Immature natural killer cell (primary cell): ENCODE measurements at regions not wholly inside any gene's neighbourhood (a gene's known extent, or its start where the extent isn't known, plus 50 kb on each side); places are given as distances from the start of the nearest gene placed in this dataset.

Experiments used
- DNase-seq, 3 donors: peaks; one replicate each; pipeline ENCODE4 v3.0.0; 2022; ENCODE audit warnings: mixed read lengths in 1 of 3
- H3K27ac Mint-ChIP-seq, 6 donors: one replicate each; pipeline ENCODE4 v1.8.0; 2020; ENCODE audit warnings: mixed read lengths in 6 of 6, mild to moderate bottlenecking in 5 of 6, inconsistent platforms in 4 of 6, moderate library complexity in 3 of 6
- H3K27me3 Mint-ChIP-seq, 3 donors: one replicate each; pipeline ENCODE4 v1.8.0; 2020 to 2021; ENCODE audit warnings: low read depth in 3 of 3, mild to moderate bottlenecking in 3 of 3, mixed read lengths in 3 of 3, moderate library complexity in 3 of 3, inconsistent platforms in 1 of 3
- H3K36me3 Mint-ChIP-seq, 3 donors: one replicate each; pipeline ENCODE4 v1.8.0; 2020; ENCODE audit warnings: mixed read lengths in 3 of 3, inconsistent platforms in 2 of 3, mild to moderate bottlenecking in 2 of 3
- H3K4me1 Mint-ChIP-seq, 2 donors: one replicate each; pipeline ENCODE4 v1.8.0; 2020; ENCODE audit warnings: inconsistent platforms in 2 of 2, mild to moderate bottlenecking in 2 of 2, mixed read lengths in 2 of 2, moderate library complexity in 1 of 2
- H3K4me3 Mint-ChIP-seq, 5 donors: one replicate each; pipeline ENCODE4 v1.8.0; 2020; ENCODE audit warnings: mild to moderate bottlenecking in 5 of 5, mixed read lengths in 5 of 5, inconsistent platforms in 3 of 5, moderate library complexity in 3 of 5
- H3K9me3 Mint-ChIP-seq, 6 donors: one replicate each; pipeline ENCODE4 v1.8.0; 2020; ENCODE audit warnings: mild to moderate bottlenecking in 6 of 6, mixed read lengths in 6 of 6, inconsistent platforms in 4 of 6, moderate library complexity in 3 of 6

DNA sequence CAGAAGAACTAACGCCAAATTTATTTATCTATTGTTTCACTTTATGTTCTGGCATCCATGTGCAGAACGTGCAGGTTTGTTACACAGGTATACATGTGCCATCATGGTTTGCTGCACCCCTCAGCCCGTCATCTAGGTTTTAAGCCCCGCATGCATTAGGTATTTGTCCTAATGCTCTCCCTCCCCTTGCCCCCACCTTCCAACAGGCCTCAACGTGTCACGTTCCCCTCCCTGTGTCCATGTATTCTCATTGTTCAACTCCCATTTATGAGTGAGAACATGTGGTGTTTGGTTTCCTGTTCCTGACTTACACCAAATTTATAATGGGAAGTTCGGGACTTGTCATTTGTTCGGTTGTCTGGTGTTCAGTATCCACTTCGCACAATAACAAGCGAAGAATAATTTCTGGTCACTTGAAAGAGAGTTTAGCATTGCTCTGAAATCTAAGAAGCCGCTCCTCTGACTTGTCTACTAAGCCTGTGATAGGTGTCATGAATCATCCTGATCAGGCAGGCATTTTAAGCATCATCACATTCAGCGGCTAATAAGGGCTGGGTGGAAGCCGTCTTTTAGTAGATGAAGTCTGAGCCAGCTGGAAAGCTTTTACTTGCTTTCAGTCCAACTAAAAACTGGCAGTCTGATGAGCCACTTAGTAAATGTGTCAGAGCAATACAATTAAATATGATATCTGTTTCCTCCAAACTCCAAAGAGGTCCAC, 1065.7 kb upstream of the PABPC4L start:
- Mint-ChIP-seq H3K4me1 (no peaks in the 10 kb centered on the region), H3K27ac (no peak overlapping the region), H3K9me3 (peaks cover 4 to 33% (median 7%) of the 10 kb centered on the region in 6 donors), H3K36me3 (peaks cover 0 to 4% (median 0%) of the 10 kb centered on the region in 3 donors), H3K27me3 (no peaks in the 10 kb centered on the region), H3K4me3 (no peak overlapping the region)
- no peak for DNase-seq

DNA sequence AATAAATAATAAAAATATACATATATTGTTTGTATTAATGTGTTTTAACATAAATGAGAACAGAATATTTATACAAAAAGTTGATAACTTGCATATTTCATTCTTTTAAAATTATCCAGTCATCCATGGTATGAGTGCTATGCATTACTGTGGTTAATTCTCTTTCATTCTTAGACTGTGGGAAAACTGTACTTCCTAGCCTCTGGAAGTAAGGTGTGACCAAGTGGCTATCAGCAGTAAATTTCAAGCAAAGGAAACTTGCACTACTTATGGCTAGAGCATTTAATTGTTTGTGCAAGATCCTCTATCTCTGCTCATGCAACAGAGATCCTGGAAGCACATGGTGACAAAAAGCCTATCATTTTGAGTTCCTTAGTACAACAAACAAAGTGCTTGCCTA, 1054.5 kb upstream of the PABPC4L start:
- Mint-ChIP-seq H3K27me3 (no peaks in the 10 kb centered on the region), H3K4me3 (no peak overlapping the region), H3K9me3 (peaks cover 0 to 16% (median 6%) of the 10 kb centered on the region in 6 donors), H3K4me1 (no peaks in the 10 kb centered on the region), H3K27ac (no peak overlapping the region), H3K36me3 (no peaks in the 10 kb centered on the region)
- DNase-seq = no peak

DNA sequence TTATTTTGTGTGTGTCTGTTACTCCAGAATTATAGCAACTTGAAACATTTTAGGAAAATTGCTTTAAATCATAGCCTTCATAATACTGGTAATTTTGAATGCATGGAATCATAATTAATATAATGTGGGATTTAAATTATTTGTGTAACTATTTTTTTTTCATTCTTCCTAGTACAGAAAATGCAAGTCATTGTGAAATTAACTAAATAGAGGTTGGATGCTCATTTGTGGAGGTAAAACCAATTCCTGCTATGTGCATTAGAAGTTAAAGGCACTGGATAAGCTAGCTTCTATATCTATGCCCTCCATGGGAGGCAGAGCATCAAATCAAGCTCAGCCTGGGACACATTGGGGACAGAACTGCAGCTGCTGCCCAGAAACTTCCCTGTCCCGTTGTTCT, 1048.5 kb upstream of the PABPC4L start:
- H3K4me1 Mint-ChIP-seq = no peaks in the 10 kb centered on the region
- no peak overlapping the region for H3K27ac Mint-ChIP-seq
- no peaks in the 10 kb centered on the region for H3K36me3 Mint-ChIP-seq
- no peak for DNase-seq
- H3K4me3 Mint-ChIP-seq = no peak overlapping the region
- H3K27me3 Mint-ChIP-seq = no peaks in the 10 kb centered on the region
- H3K9me3 Mint-ChIP-seq = peaks cover 0 to 10% (median 4%) of the 10 kb centered on the region in 6 donors

DNA sequence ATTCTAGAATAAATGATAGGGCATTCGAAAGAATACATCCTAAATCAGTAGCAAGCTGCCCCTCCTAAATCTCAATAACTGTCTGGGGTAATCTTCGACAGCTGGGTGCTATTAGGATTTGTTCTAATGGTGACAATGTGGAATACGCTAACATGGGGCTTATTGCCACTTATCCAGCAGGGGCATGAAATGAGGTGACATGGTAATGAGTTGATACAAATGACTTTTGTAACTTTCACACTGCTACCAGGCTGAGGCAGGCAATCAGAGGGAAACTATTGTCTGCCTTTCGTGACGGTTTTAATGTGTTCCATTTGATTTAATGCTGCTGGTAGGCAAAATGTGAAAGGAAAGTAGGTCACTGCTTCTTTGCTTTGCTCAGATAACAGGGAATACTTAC, 1047.4 kb upstream of the PABPC4L start:
- Mint-ChIP-seq H3K27ac (no peak overlapping the region), H3K27me3 (peaks cover 0 to 3% (median 0%) of the 10 kb centered on the region in 3 donors), H3K4me1 (no peaks in the 10 kb centered on the region), H3K9me3 (peaks cover 0 to 16% (median 5%) of the 10 kb centered on the region in 6 donors), H3K36me3 (no peaks in the 10 kb centered on the region), H3K4me3 (no peak overlapping the region)
- DNase-seq = no peak

DNA sequence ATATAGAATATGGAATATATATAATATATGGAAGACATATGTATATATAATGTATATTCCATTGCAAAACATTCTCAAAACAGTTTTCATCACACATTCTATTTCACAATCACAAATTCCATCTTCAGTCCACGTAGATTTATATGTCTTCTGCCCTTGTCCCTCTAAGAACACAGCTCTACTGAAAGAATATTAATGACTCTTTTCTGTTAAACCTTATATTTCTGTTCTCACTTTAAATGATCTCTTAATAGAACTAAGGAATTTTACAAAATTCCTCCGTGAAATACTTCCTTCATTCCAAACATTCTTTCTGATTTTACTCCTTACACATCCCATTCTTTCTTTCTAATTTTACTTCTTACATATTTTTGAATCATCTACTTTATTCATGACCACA, 1043.1 kb upstream of the PABPC4L start:
- Mint-ChIP-seq H3K4me1 (no peaks in the 10 kb centered on the region), H3K36me3 (no peaks in the 10 kb centered on the region), H3K27me3 (peaks cover 0 to 3% (median 0%) of the 10 kb centered on the region in 3 donors), H3K9me3 (peaks cover 2 to 21% (median 12%) of the 10 kb centered on the region in 6 donors), H3K27ac (no peak overlapping the region), H3K4me3 (no peak overlapping the region)
- no peak for DNase-seq

DNA sequence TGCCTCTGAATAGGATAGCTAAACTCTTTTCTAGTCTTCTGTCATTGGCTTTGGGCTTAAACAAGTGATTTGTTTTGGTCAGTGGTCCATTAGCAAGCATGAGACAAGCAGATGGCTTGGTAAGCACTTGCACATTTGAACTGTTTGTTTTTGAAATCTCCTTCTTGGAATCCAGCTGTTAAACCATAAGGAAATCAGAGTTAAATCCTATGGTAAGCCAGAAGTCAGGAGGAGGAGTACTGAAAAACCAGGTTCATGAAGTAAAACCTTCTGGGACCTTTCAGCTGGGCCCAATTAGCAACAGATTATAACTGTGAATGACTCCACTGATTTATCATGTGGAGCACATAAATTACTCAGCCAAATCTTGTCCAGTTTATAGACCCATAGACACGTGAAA, 1042.5 kb upstream of the PABPC4L start:
- no peak for DNase-seq
- Mint-ChIP-seq H3K36me3 (no peaks in the 10 kb centered on the region), H3K4me3 (no peak overlapping the region), H3K9me3 (peaks cover 2 to 21% (median 12%) of the 10 kb centered on the region in 6 donors), H3K27me3 (peaks cover 0 to 3% (median 0%) of the 10 kb centered on the region in 3 donors), H3K27ac (no peak overlapping the region), H3K4me1 (no peaks in the 10 kb centered on the region)

DNA sequence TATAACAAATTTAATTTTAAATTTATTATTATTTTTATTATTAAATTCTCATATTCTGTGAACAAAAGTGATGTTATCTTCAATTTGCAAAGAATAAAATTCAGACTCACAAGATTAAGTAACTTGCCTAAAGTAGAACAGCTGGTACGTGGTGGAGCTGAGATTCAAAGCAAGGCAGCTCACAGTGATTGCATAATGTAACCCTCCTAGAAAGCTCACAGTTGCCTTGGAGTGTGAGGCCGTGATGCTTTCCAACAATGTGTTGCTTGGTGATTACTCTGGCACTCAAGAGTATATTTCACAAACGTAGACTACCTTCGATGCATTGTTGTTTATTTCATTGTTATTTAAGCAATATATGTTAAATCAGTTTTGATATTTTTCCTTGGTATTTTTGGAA, 1039.2 kb upstream of the PABPC4L start:
- no peaks in the 10 kb centered on the region for H3K36me3 Mint-ChIP-seq
- peaks cover 0 to 3% (median 0%) of the 10 kb centered on the region in 3 donors for H3K27me3 Mint-ChIP-seq

DNA sequence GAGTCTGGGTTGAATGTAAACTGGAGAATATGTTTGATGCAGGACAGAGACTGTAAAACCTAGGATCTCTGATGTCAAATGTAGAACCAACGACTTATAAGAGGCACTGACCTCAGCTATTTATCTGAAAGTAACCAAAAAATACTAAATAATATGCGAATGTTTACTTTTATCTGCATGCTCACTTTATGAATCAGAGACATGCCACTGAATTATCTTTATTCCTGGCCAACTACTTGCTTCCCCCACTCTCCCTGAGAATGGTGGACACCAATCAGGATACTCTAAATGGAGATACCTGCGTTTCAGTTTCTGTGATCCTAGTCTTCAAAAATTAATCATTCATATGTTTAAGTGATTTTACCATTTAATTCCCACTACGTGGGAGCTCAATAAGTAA, 1038.4 kb upstream of the PABPC4L start:
- no peak overlapping the region for H3K27ac Mint-ChIP-seq
- peaks cover 3 to 21% (median 13%) of the 10 kb centered on the region in 6 donors for H3K9me3 Mint-ChIP-seq
- H3K27me3 Mint-ChIP-seq = peaks cover 0 to 3% (median 0%) of the 10 kb centered on the region in 3 donors
- H3K4me1 Mint-ChIP-seq = no peaks in the 10 kb centered on the region
- H3K4me3 Mint-ChIP-seq = no peak overlapping the region
- no peak for DNase-seq
- H3K36me3 Mint-ChIP-seq = no peaks in the 10 kb centered on the region

More for the DNA sequence above, 1039.2 kb upstream of the PABPC4L start:
- Mint-ChIP-seq H3K4me3 (no peak overlapping the region), H3K27ac (no peak overlapping the region), H3K4me1 (no peaks in the 10 kb centered on the region), H3K9me3 (peaks cover 3 to 21% (median 14%) of the 10 kb centered on the region in 6 donors)
- no peak for DNase-seq

DNA sequence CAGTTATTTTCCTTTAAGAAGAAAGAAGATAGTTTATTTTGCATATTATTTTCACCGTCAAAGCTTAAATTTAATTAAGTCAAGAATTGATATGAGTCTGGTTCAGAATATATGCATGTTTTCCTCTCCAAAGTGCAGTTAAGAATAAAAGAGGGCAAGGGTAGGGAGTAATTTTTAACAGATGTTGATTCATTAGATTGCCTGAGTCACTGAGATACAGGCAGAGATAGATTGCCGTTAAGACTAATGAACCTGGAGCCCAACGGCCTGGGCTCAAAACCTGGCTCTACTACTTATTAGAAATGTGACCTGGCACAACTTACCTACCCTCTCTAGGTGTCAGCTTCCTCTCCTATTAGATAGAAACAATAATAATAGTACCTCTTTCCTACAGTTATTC, 1037.4 kb upstream of the PABPC4L start:
- no peaks in the 10 kb centered on the region for H3K27me3 Mint-ChIP-seq
- H3K9me3 Mint-ChIP-seq = peaks cover 0 to 22% (median 11%) of the 10 kb centered on the region in 6 donors
- no peak for DNase-seq
- no peak overlapping the region for H3K4me3 Mint-ChIP-seq
- H3K4me1 Mint-ChIP-seq = no peaks in the 10 kb centered on the region
- no peaks in the 10 kb centered on the region for H3K36me3 Mint-ChIP-seq
- no peak overlapping the region for H3K27ac Mint-ChIP-seq

DNA sequence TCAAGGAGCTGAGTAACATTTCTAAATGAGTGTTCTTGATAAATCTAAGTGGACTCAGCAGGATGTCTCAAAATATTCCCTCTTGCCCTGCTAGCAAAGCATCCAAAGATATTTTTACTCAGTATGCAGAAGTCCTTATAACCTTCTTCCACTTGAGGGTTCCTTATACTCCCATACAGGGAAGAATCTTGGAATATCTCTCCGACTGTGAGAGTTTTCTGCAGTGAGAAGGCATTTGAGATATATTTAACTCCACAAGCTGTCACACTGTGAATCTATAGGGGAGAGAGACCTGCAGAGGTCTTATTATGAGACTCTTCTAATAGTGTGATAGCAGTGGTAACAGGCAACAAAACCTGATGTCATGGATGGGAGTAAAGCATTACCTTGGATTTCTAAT, 1034.5 kb upstream of the PABPC4L start:
- Mint-ChIP-seq H3K36me3 (no peaks in the 10 kb centered on the region), H3K9me3 (peaks cover 0 to 12% (median 7%) of the 10 kb centered on the region in 6 donors), H3K4me1 (no peaks in the 10 kb centered on the region), H3K27ac (no peak overlapping the region), H3K4me3 (no peak overlapping the region), H3K27me3 (no peaks in the 10 kb centered on the region)
- DNase-seq = no peak

DNA sequence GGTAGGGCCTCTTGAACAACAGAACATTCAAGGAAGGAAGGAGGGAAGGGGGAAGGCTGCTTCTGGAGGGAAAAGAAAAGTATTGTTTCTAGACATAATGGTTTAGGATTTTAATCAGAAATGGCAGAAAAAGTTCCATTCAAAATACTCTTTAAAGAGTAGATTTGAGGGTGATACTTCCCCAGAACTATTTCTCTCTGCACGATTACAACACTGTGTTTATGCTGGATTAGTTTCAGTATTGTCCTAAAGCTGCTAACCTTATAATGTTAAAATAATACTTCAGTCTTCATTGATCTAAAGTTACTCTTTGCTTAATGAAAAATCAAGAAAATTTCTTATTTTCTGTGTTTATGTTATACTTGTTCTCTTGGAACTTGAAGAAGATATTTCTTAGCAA, 1026.3 kb upstream of the PABPC4L start:
- no peak for DNase-seq
- H3K9me3 Mint-ChIP-seq = peaks cover 11 to 42% (median 16%) of the 10 kb centered on the region in 6 donors
- peaks cover 0 to 1% (median 1%) of the 10 kb centered on the region in 3 donors for H3K27me3 Mint-ChIP-seq
- no peak overlapping the region for H3K4me3 Mint-ChIP-seq
- no peaks in the 10 kb centered on the region for H3K36me3 Mint-ChIP-seq
- no peaks in the 10 kb centered on the region for H3K4me1 Mint-ChIP-seq
- H3K27ac Mint-ChIP-seq = no peak overlapping the region

DNA sequence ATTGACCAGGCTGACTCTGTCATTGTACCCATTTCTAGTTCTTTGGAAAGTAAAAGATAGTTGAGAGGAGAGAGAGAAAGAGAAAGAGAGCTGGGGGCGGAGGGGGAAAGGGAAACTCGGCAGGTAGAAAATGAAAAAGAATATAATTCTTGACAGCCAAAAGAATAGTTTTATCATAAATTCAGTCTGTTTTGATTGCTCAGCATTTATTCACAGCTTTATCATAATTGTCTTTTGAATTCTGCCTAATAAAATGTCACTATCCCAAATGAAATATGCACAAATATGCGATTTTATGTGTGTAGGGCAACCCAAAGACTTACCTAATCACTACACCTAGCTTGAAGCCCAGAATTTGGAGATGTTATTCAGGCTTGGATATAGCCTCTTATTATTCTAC, 1024.0 kb upstream of the PABPC4L start:
- H3K36me3 Mint-ChIP-seq = no peaks in the 10 kb centered on the region
- no peak overlapping the region for H3K4me3 Mint-ChIP-seq
- H3K4me1 Mint-ChIP-seq = no peaks in the 10 kb centered on the region
- H3K9me3 Mint-ChIP-seq = peaks cover 11 to 40% (median 16%) of the 10 kb centered on the region in 6 donors
- peaks cover 0 to 1% (median 1%) of the 10 kb centered on the region in 3 donors for H3K27me3 Mint-ChIP-seq
- DNase-seq = no peak
- H3K27ac Mint-ChIP-seq = no peak overlapping the region

DNA sequence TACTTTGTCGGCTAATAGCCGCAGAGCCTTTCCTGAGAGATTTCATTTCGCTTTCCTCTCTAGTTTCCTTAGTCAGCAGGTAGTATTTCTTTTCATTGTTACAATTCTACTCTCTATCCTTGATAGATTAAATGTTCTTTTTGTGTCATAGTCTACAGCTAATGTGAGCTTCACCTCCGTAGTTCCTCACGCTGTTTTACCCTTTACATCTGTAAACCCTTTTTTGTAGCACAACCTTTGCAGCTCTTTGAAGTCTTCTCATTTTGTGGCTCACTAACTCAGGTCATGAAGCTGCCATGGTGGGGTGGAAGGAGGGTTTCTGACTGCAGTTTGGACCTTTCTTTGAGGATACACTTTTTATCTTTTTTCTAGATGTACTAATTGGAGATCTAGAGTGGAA, 1008.8 kb upstream of the PABPC4L start:
- no peaks in the 10 kb centered on the region for H3K4me1 Mint-ChIP-seq
- DNase-seq = no peak
- no peaks in the 10 kb centered on the region for H3K36me3 Mint-ChIP-seq
- no peaks in the 10 kb centered on the region for H3K27me3 Mint-ChIP-seq
- H3K9me3 Mint-ChIP-seq = peaks cover 0 to 43% (median 12%) of the 10 kb centered on the region in 6 donors
- H3K27ac Mint-ChIP-seq = no peak overlapping the region
- H3K4me3 Mint-ChIP-seq = no peak overlapping the region

DNA sequence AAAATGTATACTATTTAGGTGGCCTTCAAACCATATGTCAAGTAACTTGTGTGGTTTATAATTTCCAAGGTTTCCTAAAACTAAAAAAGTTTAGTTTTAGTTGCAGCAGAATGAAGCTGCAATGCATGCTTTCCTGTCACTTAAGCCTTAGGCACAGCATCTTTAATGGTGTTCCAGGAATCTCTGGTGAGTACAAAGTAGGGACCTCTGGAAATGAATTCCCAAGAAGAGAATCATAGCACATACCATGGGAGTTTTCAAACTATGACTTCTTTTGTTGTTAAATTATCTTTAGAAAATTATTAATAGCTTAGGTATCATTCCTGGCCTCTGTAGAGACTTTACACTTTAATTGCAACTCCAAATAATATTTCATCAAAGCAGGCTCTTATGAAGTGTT, 1005.9 kb upstream of the PABPC4L start:
- Mint-ChIP-seq H3K27me3 (no peaks in the 10 kb centered on the region), H3K9me3 (peaks cover 0 to 31% (median 12%) of the 10 kb centered on the region in 6 donors), H3K4me3 (no peak overlapping the region), H3K36me3 (no peaks in the 10 kb centered on the region), H3K4me1 (no peaks in the 10 kb centered on the region), H3K27ac (no peak overlapping the region)
- no peak for DNase-seq

DNA sequence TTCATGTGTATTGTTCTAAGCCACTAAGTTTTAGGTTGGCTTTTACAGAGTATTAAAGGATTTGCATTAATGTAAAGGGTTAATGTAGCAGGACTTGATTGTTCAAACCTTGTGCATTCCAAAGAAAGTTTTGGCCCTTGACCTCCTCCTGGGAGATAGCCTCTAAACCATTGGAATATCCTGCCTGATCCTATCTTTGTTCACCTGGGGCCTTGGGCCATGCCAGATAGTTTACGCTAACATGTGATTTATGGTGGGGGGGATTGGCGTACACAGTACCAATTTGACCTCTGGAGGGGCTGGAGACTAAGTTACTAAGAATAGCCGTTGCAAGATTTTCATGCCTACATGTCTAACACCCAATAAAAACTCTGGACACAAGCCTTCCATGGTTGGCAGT, 1002.7 kb upstream of the PABPC4L start:
- peaks cover 0 to 22% (median 7%) of the 10 kb centered on the region in 6 donors for H3K9me3 Mint-ChIP-seq
- no peaks in the 10 kb centered on the region for H3K27me3 Mint-ChIP-seq
- no peaks in the 10 kb centered on the region for H3K4me1 Mint-ChIP-seq
- no peak overlapping the region for H3K27ac Mint-ChIP-seq
- H3K36me3 Mint-ChIP-seq = no peaks in the 10 kb centered on the region
- no peak for DNase-seq
- H3K4me3 Mint-ChIP-seq = no peak overlapping the region
